Ascending aorta (tissue), 2 donors: ENCODE measurements at regions not wholly inside any gene's neighbourhood (a gene's known extent, or its start where the extent isn't known, plus 50 kb on each side); places are given as distances from the start of the nearest gene placed in this dataset.

Experiments used
- DNase-seq, 2 donors: peaks; one replicate each; pipeline ENCODE4 v3.0.0-alpha.2; 2019; ENCODE audit warnings: low spot score in 2 of 2
- H3K27ac ChIP-seq, 2 donors: fragments of 200-600 bp; sonication (generic); one replicate each; pipeline ENCODE4 v1.5.1; 2016 to 2017; ENCODE audit warnings: mild to moderate bottlenecking in 1 of 2
- H3K27me3 ChIP-seq: fragments of 200-600 bp; sonication (generic); one replicate; pipeline ENCODE4 v1.5.1; 2017
- H3K36me3 ChIP-seq, 2 donors: fragments of 200-600 bp; sonication (generic); one replicate each; pipeline ENCODE4 v1.5.1; 2016
- H3K4me1 ChIP-seq, 2 donors: fragments of 200-600 bp; sonication (generic); one replicate each; pipeline ENCODE4 v1.5.1; 2016 to 2017; ENCODE audit warnings: mild to moderate bottlenecking in 1 of 2
- H3K4me3 ChIP-seq, 2 donors: fragments of 200-600 bp; sonication (generic); one replicate each; pipeline ENCODE4 v1.5.1; 2016 to 2017; ENCODE audit warnings: mild to moderate bottlenecking in 1 of 2
- H3K9me3 ChIP-seq, 2 donors: fragments of 200-600 bp; sonication (generic); one replicate each; pipeline ENCODE4 v1.5.1; 2016
- intact Hi-C: fragments of 100-400 bp; cut with DNase I; formaldehyde crosslinking; loops from one replicate; pipeline ENCODE4 v1.15.1; 2023
- TF ChIP-seq, protein P1 (sequence below), 3 experiments: fragments of 200-600 bp in 2 of 3; fragments of 450-650 bp in 1 of 3; sonication (generic) in 2 of 3; IDR thresholded peaks; one replicate each; pipeline ENCODE4 v1.5.1; 2016 to 2019; ENCODE audit warnings: antibody characterized with exemption in 3 of 3, mild to moderate bottlenecking in 1 of 3, moderate library complexity in 1 of 3

DNA sequence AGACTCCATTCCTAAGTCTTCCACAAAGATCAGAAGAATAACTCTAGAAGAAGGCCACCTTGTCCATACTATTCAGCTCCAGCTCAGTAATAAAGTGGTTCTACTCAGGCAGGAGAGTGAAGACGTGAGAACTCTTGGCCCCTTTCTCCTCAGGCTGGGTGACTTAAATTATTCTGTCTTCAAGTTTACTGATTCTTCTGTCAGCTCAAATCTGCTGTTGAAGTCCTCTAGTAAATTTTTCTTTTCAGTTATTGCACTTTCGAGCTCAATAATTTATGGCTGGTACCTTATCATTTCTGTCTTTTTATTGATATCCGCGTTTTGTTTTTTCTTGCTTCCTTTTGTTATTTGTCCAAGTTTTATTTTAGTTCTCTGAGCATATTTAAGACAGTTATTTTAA lies 922.3 kb upstream of the PCDH9 start:
- Histone ChIP-seq H3K27ac (no peak overlapping the region), H3K9me3 (peaks cover 3 to 7% of the 10 kb centered on the region in 2 donors), H3K27me3 (no peaks in the 10 kb centered on the region), H3K36me3 (no peaks in the 10 kb centered on the region), H3K4me3 (no peak overlapping the region), H3K4me1 (no peaks in the 10 kb centered on the region)
- no peak for DNase-seq
- TF ChIP-seq, protein P1, sequence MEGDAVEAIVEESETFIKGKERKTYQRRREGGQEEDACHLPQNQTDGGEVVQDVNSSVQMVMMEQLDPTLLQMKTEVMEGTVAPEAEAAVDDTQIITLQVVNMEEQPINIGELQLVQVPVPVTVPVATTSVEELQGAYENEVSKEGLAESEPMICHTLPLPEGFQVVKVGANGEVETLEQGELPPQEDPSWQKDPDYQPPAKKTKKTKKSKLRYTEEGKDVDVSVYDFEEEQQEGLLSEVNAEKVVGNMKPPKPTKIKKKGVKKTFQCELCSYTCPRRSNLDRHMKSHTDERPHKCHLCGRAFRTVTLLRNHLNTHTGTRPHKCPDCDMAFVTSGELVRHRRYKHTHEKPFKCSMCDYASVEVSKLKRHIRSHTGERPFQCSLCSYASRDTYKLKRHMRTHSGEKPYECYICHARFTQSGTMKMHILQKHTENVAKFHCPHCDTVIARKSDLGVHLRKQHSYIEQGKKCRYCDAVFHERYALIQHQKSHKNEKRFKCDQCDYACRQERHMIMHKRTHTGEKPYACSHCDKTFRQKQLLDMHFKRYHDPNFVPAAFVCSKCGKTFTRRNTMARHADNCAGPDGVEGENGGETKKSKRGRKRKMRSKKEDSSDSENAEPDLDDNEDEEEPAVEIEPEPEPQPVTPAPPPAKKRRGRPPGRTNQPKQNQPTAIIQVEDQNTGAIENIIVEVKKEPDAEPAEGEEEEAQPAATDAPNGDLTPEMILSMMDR (IDR thresholded peaks at IDR 0.05): no peak
- intact Hi-C loops: no loop called here

DNA sequence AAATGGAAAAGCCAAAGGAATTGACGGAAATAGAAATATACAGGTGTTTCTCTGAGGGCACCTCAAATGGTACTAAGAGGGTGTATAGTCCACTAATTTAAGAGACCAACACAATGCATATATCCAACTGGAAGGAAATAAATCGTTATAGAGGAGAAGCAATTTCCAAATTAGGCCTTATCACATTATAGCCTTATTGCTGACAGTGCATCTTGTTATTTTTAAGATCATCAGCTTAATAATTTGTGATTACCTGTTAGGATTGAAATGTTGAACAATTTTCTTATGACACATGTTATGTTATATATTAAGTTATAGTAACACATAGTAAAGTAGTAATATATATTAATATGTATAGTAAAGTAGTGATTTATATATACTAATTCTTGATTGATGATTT lies 915.7 kb upstream of the PCDH9 start:
- H3K4me1 ChIP-seq: no peaks in the 10 kb centered on the region
- H3K4me3 ChIP-seq: no peak overlapping the region
- TF ChIP-seq, protein P1 (IDR thresholded peaks at IDR 0.05): no peak
- no peak for DNase-seq
- no peak overlapping the region for H3K27ac ChIP-seq
- no peaks in the 10 kb centered on the region for H3K36me3 ChIP-seq
- H3K9me3 ChIP-seq: no peaks in the 10 kb centered on the region
- H3K27me3 ChIP-seq: no peaks in the 10 kb centered on the region
- intact Hi-C loops: no loop called here

DNA sequence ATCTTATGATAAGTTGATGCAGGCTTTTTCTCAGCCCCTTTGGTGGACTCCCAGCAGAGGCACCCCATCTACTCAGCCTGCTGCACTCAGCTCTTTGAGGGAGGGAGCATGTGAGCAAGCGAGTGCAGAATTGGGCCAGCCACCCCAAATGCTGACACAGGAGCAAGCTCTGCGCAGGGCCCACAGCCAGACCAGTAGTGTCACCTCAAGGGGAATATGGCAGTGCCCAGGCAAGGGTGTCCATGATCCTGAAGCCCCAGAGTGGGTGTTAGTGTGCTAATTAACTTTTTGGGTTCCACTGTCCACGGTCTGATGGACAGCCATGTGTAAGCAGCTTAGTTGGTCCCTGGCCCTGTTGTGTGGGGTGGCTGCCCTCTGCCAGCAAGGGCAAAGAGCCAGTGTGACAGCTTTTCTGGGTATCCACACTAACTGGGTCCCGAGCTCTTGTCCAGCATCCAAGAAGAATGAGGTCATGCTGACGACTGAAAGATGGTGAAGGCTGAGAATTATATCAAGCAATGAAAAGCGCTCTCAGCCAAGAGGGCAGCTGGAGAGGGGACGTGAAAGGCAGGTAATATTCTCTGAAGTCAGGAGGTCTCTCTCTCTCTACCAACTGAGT lies 898.3 kb upstream of the PCDH9 start:
- TF ChIP-seq, protein P1 (IDR thresholded peaks at IDR 0.05): no peak
- Histone ChIP-seq H3K4me3 (no peak overlapping the region), H3K27ac (no peak overlapping the region), H3K36me3 (no peaks in the 10 kb centered on the region), H3K27me3 (no peaks in the 10 kb centered on the region), H3K9me3 (no peaks in the 10 kb centered on the region), H3K4me1 (no peaks in the 10 kb centered on the region)
- intact Hi-C loops: no loop called here
- no peak for DNase-seq

DNA sequence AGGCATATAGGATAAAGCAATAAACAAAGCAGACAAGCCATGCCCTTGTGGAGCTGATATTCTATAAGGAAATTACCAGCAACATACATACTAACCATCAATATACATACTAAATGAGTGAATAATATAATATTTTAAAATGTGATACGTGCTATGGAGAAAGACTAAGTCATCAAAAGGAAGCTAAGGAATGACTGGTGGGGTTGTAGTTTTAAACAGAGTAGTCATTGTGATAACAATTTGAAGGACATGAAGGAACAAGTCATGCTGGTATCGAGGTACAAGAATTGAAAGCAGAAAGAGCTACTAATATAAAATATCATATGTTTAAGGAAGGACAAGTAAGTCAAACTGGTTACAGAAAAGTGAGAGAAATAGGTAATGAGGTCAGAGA lies 894.9 kb upstream of the PCDH9 start:
- no peak for DNase-seq
- intact Hi-C loops: no loop called here
- no peaks in the 10 kb centered on the region for H3K36me3 ChIP-seq
- H3K4me3 ChIP-seq: no peak overlapping the region
- no peaks in the 10 kb centered on the region for H3K4me1 ChIP-seq
- TF ChIP-seq, protein P1 (IDR thresholded peaks at IDR 0.05): no peak
- no peaks in the 10 kb centered on the region for H3K9me3 ChIP-seq
- H3K27ac ChIP-seq: no peak overlapping the region
- no peaks in the 10 kb centered on the region for H3K27me3 ChIP-seq

DNA sequence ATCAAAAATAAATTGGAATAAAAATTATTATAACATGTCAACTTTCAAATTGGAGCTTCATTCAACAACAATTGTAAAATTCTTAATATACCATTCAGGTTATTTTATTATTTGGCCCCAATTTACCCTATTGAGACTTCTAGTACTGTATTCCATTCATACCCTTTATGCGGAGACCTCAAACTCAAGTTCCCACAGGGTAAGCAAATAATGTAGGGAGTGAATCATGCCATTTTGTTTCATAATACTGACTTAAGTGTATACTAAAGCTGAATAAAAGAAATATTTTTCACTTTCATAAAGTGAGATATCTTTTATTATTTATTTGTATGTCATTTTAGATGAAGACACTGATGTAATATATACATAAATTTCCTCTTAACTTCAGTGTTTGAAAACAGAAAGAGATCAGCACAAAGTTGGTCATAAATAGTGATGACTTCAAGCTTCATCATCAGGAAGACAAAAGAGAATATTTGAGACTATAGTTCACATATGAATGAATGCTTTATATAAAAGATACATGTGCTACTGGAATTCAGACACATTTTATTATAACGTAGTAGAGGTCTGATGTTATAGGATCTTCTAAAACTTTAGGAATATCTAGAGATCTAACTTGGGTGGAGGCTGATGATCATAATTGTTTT lies 894.4 kb upstream of the PCDH9 start:
- Histone ChIP-seq H3K36me3 (no peaks in the 10 kb centered on the region), H3K4me1 (no peaks in the 10 kb centered on the region), H3K9me3 (no peaks in the 10 kb centered on the region), H3K27ac (no peak overlapping the region), H3K27me3 (no peaks in the 10 kb centered on the region), H3K4me3 (no peak overlapping the region)
- intact Hi-C loops: no loop called here
- TF ChIP-seq, protein P1 (IDR thresholded peaks at IDR 0.05): no peak
- no peak for DNase-seq
